B cell (primary cell): ENCODE measurements at regions not wholly inside any gene's neighbourhood (a gene's known extent, or its start where the extent isn't known, plus 50 kb on each side); places are given as distances from the start of the nearest gene placed in this dataset.

Source experiments
- EZH2 ChIP-seq: IDR thresholded peaks from 2 replicates; pipeline ENCODE4 v1.6.1; 2012; ENCODE audit warnings: borderline replicate concordance, low read depth, mild to moderate bottlenecking, moderate library complexity, low read length; ENCODE audit not compliant: insufficient read depth, poor library complexity, severe bottlenecking
- TF ChIP-seq, protein P1 (sequence below): fragments of 200-600 bp; IDR thresholded peaks from one replicate; pipeline ENCODE4 v1.8.0; 2022; ENCODE audit warnings: antibody characterized with exemption, mild to moderate bottlenecking

DNA sequence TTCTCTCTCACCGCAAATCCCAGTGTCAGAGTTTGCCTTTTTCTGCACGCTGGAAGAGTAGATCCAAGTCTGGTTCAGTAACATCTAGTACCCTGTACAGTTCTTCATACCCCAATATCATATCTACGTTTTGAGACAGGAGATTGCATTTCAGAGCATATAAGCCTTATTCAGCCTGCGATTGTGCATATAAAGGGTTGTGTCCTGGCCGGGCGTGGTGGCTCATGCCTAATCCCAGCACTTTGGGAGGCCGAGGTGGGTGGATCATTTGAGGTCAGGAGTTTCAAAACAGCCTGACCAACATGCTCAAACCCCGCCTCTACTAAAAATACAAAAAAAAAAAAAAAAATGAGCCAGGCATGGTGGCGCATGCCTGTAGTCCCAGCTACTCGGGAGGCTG lies 104.9 kb downstream of the MTNR1B start:
- TF ChIP-seq, protein P1, sequence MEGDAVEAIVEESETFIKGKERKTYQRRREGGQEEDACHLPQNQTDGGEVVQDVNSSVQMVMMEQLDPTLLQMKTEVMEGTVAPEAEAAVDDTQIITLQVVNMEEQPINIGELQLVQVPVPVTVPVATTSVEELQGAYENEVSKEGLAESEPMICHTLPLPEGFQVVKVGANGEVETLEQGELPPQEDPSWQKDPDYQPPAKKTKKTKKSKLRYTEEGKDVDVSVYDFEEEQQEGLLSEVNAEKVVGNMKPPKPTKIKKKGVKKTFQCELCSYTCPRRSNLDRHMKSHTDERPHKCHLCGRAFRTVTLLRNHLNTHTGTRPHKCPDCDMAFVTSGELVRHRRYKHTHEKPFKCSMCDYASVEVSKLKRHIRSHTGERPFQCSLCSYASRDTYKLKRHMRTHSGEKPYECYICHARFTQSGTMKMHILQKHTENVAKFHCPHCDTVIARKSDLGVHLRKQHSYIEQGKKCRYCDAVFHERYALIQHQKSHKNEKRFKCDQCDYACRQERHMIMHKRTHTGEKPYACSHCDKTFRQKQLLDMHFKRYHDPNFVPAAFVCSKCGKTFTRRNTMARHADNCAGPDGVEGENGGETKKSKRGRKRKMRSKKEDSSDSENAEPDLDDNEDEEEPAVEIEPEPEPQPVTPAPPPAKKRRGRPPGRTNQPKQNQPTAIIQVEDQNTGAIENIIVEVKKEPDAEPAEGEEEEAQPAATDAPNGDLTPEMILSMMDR, result no peak
- no peak for TF ChIP-seq EZH2
